ENCODE measurements at regions not wholly inside any gene's neighbourhood (a gene's known extent, or its start where the extent isn't known, plus 50 kb on each side); places are given as distances from the start of the nearest gene placed in this dataset.

GRCh38 chr10:63836666-63837442 lies 315.7 kb downstream of the REEP3 start:
- TF ChIP-seq CTCF (conservative IDR thresholded peaks at IDR 0.05; ENCODE audit: low read depth in 2 of 2) = no peak
- no peak for TF ChIP-seq EZH2 (IDR thresholded peaks at IDR 0.05; ENCODE audit: low read depth, unreplicated experiment)
- no peak for TF ChIP-seq EZH2phosphoT487 (IDR thresholded peaks at IDR 0.05; ENCODE audit: unreplicated experiment)
- no peak for TF ChIP-seq REST (IDR thresholded peaks at IDR 0.05; ENCODE audit: unreplicated experiment)
- no peak for TF ChIP-seq CREB1 (CRISPR knock-in tag; IDR thresholded peaks at IDR 0.05; ENCODE audit: low read depth)
- TF ChIP-seq POLR2AphosphoS5 (IDR thresholded peaks at IDR 0.05; ENCODE audit: low read depth) = no peak
